Small intestine (tissue), 7 donors: ENCODE measurements at regions not wholly inside any gene's neighbourhood (a gene's known extent, or its start where the extent isn't known, plus 50 kb on each side); places are given as distances from the start of the nearest gene placed in this dataset.

Experiments used
- DNase-seq, 2 donors: peaks; one replicate each; pipeline versions ENCODE4 v3.0.0 to v3.0.0-alpha.2; 2013
- FAIRE-seq: peaks from 2 replicates; lab custom pipeline; 2012; peaks lifted over from hg19 to GRCh38; lab: Jason Lieb, UNC
- H3K27ac ChIP-seq, 3 donors: one replicate each; pipeline ENCODE4 v1.5.1; 2013; ENCODE audit warnings: low read length in 2 of 3, mild to moderate bottlenecking in 2 of 3, control low read depth in 1 of 3, inconsistent platforms in 1 of 3, low read depth in 1 of 3, moderate library complexity in 1 of 3
- H3K27me3 ChIP-seq, 3 donors: one replicate each; pipeline ENCODE4 v1.6.1; 2013; ENCODE audit warnings: low read length in 3 of 3, inconsistent platforms in 1 of 3; ENCODE audit not compliant: control insufficient read depth in 3 of 3, insufficient read depth in 3 of 3
- H3K36me3 ChIP-seq, 3 donors: one replicate each; pipeline ENCODE4 v1.6.1; 2013; ENCODE audit warnings: low read length in 3 of 3, inconsistent platforms in 1 of 3, low read depth in 1 of 3, mild to moderate bottlenecking in 1 of 3, moderate library complexity in 1 of 3; ENCODE audit not compliant: control insufficient read depth in 3 of 3, insufficient read depth in 2 of 3
- H3K4me1 ChIP-seq, 3 donors: one replicate each; pipeline ENCODE4 v1.6.1; 2013; ENCODE audit warnings: low read length in 2 of 3, inconsistent platforms in 1 of 3, low read depth in 1 of 3, mild to moderate bottlenecking in 1 of 3, moderate library complexity in 1 of 3; ENCODE audit not compliant: control insufficient read depth in 3 of 3, insufficient read depth in 2 of 3
- H3K4me3 ChIP-seq, 3 donors: one replicate each; pipeline ENCODE4 v1.5.1; 2013; ENCODE audit warnings: low read length in 3 of 3, control low read depth in 1 of 3, inconsistent platforms in 1 of 3, low read depth in 1 of 3, mild to moderate bottlenecking in 1 of 3, moderate library complexity in 1 of 3
- H3K9me3 ChIP-seq, 2 donors: one replicate each; pipeline ENCODE4 v1.6.1; 2013; ENCODE audit warnings: low read depth in 1 of 2, low read length in 1 of 2; ENCODE audit not compliant: control insufficient read depth in 2 of 2, insufficient read depth in 1 of 2
- WGBS, 3 donors: extraction: QIAGEN DNeasy Blood & Tissue Kit; methylation state at CpG; one replicate each; pipeline ENCODE4 v1.1.7; 2013; 5-methylcytosine and 5-hydroxymethylcytosine counted together
- donor health status: healthy with polysubstance abuse.
- donor health status: control.
- donor health status: control.
- donor health status: Bipolar disorder and iron deficiency.
- donor health status: healthy.

DNA sequence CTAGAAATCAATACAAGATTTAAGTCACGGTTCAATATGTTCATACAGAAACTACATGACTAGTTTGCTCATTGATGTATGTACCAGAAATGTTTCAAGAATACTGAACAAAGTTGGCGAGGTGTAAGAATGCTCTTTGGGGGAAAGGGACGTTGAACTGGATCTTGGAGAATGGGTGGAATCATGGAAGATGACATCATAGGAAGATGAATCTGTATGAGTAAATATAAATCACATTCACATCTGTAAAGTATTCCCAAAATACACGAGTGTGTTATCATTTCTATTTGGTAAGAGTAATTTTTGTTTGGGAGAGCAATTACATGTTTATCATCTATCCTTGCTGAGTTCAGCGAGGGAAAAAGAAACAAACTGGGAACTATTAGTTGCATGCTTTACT, 162.2 kb upstream of the TMTC1 start:
- Histone ChIP-seq H3K4me1 (no peaks in the 10 kb centered on the region), H3K36me3 (no peaks in the 10 kb centered on the region), H3K4me3 (no peak overlapping the region), H3K27me3 (no peaks in the 10 kb centered on the region), H3K9me3 (no peaks in the 10 kb centered on the region), H3K27ac (no peak overlapping the region)
- FAIRE-seq (no peak), DNase-seq (no peak)
- 58 to 67% (median 65%) methylated on average over 5 of the region's 5 CpGs for WGBS, 3 donors

GRCh38 chr12:29944269-29945000, 160.7 kb upstream of the TMTC1 start:
- DNase-seq (no peak), FAIRE-seq (no peak)
- Histone ChIP-seq H3K36me3 (no peaks in the 10 kb centered on the region), H3K27ac (no peak overlapping the region), H3K9me3 (no peaks in the 10 kb centered on the region), H3K27me3 (no peaks in the 10 kb centered on the region), H3K4me1 (no peaks in the 10 kb centered on the region), H3K4me3 (no peak overlapping the region)
- WGBS, 3 donors, result 92 to 95% (median 93%) methylated on average over 2 of the region's 2 CpGs

- Histone ChIP-seq H3K9me3 (no peaks in the 10 kb centered on the region), H3K4me1 (no peaks in the 10 kb centered on the region), H3K36me3 (no peaks in the 10 kb centered on the region), H3K4me3 (no peak overlapping the region), H3K27me3 (no peaks in the 10 kb centered on the region), H3K27ac (no peak overlapping the region)
- FAIRE-seq, result no peak
- no peak for DNase-seq
- 44 to 57% (median 54%) methylated on average over 2 of the region's 2 CpGs for WGBS, 3 donors
These were observed 159.9 kb upstream of the TMTC1 start for GRCh38 chr12:29943683-29944082.

GRCh38 chr12:29940811-29941210, 157.1 kb upstream of the TMTC1 start:
- FAIRE-seq, result no peak
- Histone ChIP-seq H3K27ac (no peak overlapping the region), H3K36me3 (no peaks in the 10 kb centered on the region), H3K9me3 (no peaks in the 10 kb centered on the region), H3K27me3 (no peaks in the 10 kb centered on the region), H3K4me1 (no peaks in the 10 kb centered on the region), H3K4me3 (no peak overlapping the region)
- no peak for DNase-seq

GRCh38 chr12:29930503-29930902, 146.8 kb upstream of the TMTC1 start:
- no peaks in the 10 kb centered on the region for H3K9me3 ChIP-seq
- no peak overlapping the region for H3K27ac ChIP-seq
- no peaks in the 10 kb centered on the region for H3K4me1 ChIP-seq
- no peak overlapping the region for H3K4me3 ChIP-seq
- FAIRE-seq (no peak), DNase-seq (no peak)
- no peaks in the 10 kb centered on the region for H3K27me3 ChIP-seq
- no peaks in the 10 kb centered on the region for H3K36me3 ChIP-seq

DNA sequence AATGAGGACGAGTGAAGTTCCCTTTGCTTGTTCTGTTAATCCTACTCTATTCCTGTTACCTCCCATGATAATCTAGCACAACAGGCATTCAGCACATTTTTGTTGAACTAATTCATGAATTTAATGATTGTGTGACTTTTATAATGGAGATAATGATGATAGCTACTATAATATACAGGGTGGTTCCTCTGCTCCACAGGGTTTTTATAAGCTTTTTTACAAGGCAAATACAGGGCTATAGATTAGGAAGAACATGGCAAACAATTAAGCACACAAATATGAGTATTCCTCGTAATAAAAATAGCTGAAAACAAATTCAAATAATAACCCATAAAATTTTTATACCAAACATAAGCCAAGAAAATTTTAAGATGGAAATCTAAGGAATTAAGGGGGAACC, 145.6 kb upstream of the TMTC1 start:
- Histone ChIP-seq H3K4me1 (no peaks in the 10 kb centered on the region), H3K9me3 (no peaks in the 10 kb centered on the region), H3K27ac (no peak overlapping the region), H3K4me3 (no peak overlapping the region), H3K27me3 (no peaks in the 10 kb centered on the region), H3K36me3 (no peaks in the 10 kb centered on the region)
- WGBS, 3 donors, result 36 to 69% (median 42%) methylated on average over 2 of the region's 2 CpGs
- FAIRE-seq, result no peak
- no peak for DNase-seq

DNA sequence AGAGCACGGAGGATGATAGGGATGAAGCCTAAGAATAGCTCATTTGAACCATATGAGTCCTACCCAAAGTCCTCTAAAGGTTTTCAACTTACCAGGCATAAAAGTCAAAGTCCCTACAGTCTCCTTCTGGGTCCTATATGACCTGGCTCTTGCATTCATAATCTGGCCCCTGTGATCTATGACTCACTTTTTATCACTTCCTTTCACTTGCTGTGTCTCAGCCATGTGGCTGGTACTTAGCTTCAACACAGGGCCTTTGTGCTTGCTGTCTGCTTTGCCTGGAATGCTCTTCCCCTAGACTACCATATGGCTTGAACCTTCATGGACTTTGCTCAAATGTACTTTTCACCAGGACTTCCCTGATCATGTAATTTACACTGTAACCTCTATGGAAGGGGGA, 137.6 kb upstream of the TMTC1 start:
- DNase-seq, result peak in 1 of 2 donors; percentile 1
- H3K9me3 ChIP-seq, result no peaks in the 10 kb centered on the region

DNA sequence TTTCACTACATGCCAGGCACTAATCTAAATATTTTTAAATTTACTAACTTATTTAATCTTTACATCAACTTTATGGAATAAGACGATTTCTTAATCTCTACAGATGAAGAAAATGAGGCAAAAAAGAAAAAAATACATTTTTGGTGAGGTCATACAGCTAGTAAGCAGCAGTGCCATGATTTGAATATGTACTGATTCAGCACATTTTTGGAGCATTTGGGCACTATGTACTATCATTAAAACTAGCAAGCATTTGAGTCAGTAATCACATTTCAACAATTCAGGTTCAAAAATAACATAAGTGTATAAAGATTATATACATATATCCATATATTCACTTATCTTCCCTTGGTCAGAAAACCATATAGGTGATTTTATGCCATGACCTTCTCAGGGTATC, 124.4 kb upstream of the TMTC1 start:
- no peak overlapping the region for H3K4me3 ChIP-seq
- H3K9me3 ChIP-seq, result no peaks in the 10 kb centered on the region
- no peaks in the 10 kb centered on the region for H3K27me3 ChIP-seq
- DNase-seq, result no peak
- no peak for FAIRE-seq
- no peaks in the 10 kb centered on the region for H3K4me1 ChIP-seq
- no peak overlapping the region for H3K27ac ChIP-seq
- 19 to 50% (median 30%) methylated on average over 1 of the region's 1 CpG for WGBS, 3 donors
- no peaks in the 10 kb centered on the region for H3K36me3 ChIP-seq

More for the DNA sequence above, 137.6 kb upstream of the TMTC1 start:
- Histone ChIP-seq H3K4me3 (no peak overlapping the region), H3K36me3 (no peaks in the 10 kb centered on the region), H3K4me1 (no peaks in the 10 kb centered on the region), H3K27ac (no peak overlapping the region), H3K27me3 (no peaks in the 10 kb centered on the region)
- no peak for FAIRE-seq
- WGBS, 3 donors, result 10 to 37% (median 15%) methylated on average over 1 of the region's 1 CpG

DNA sequence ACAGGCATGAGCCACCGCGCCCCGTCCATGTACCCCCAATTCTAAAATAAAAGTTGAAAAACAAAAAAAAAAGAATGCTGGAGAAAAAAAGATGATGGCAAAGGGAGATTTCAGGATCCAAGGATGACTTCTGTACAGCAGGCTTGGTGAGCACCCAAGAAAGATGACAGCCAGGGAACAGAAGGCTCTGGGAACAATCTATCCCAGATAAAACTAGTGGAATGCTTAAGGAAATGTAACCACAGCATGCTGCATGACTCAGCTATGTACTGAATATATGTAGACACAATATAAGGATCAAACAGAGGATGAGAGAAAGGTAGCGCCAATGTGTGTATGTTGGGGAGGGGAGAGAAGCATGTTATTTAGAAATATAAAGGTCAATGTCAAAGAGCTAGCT, 123.7 kb upstream of the TMTC1 start:
- Histone ChIP-seq H3K27ac (no peak overlapping the region), H3K36me3 (no peaks in the 10 kb centered on the region), H3K9me3 (no peaks in the 10 kb centered on the region), H3K4me1 (no peaks in the 10 kb centered on the region), H3K4me3 (no peak overlapping the region), H3K27me3 (no peaks in the 10 kb centered on the region)
- WGBS, 3 donors, result 81 to 96% (median 84%) methylated on average over 4 of the region's 4 CpGs
- DNase-seq, result no peak
- FAIRE-seq, result no peak
